Transverse colon (tissue), 3 donors: ENCODE measurements at regions not wholly inside any gene's neighbourhood (a gene's known extent, or its start where the extent isn't known, plus 50 kb on each side); places are given as distances from the start of the nearest gene placed in this dataset.

Source experiments
- CTCF ChIP-seq, 5 experiments: fragments of 200-600 bp in 3 of 5; fragments of 450-650 bp in 2 of 5; sonication (generic) in 3 of 5; IDR thresholded peaks; 1 replicate in 2 of 5; 2 replicates in 3 of 5; pipeline ENCODE4 v1.5.1; 2016 to 2017; ENCODE audit warnings: antibody characterized with exemption in 5 of 5, inconsistent platforms in 3 of 5, mild to moderate bottlenecking in 2 of 5, moderate library complexity in 1 of 5
- POLR2A ChIP-seq: fragments of 450-650 bp; IDR thresholded peaks from one replicate; pipeline ENCODE4 v1.6.1; 2016; ENCODE audit warnings: antibody characterized with exemption, mild to moderate bottlenecking, moderate library complexity

GRCh38 chr6:43989581-43990146 lies 137.6 kb downstream of the MRPL14 start:
- TF ChIP-seq CTCF (IDR thresholded peaks at IDR 0.05) (no peak), POLR2A (no peak)
